SK-N-SH (cell line): ENCODE measurements at regions not wholly inside any gene's neighbourhood (a gene's known extent, or its start where the extent isn't known, plus 50 kb on each side); places are given as distances from the start of the nearest gene placed in this dataset.

Experiments
- CTCF ChIA-PET: fragments of 300-600, 350-600 bp; formaldehyde crosslinking; extraction: SDS; loops from one replicate; lab custom pipeline; 2021; lab: Yijun Ruan, JAX
- POLR2A ChIA-PET: fragments of 350-600 bp; sonication (Branson Sonifier 250); formaldehyde crosslinking; extraction: SDS; loops from one replicate; lab custom pipeline; 2020; ENCODE audit warnings: antibody characterized with exemption, inconsistent platforms; lab: Yijun Ruan, JAX
- DNase-seq: peaks from one replicate; pipeline ENCODE4 v3.0.0; 2012
- H2AFZ ChIP-seq: fragments of 200-600 bp; sonication (generic); 2 replicates; pipeline ENCODE4 v1.8.1; 2016; ENCODE audit warnings: antibody characterized with exemption, mild to moderate bottlenecking, low read depth
- H3F3A ChIP-seq: fragments of 200-600 bp; sonication (generic); replicated peaks from 2 replicates; pipeline ENCODE3; 2016; ENCODE audit warnings: antibody characterized with exemption, mild to moderate bottlenecking; ENCODE audit not compliant: insufficient read depth
- H3K27ac ChIP-seq, 2 experiments: fragments of 200-500 bp in 1 of 2; fragments of 200-600 bp in 1 of 2; sonication (Bioruptor generic) in 1 of 2; sonication (generic), shearing (Covaris generic) in 1 of 2; 2 replicates each; pipeline versions ENCODE4 v1.5.1 to v1.6.1; 2014 to 2016; ENCODE audit warnings: low read depth in 2 of 2, inconsistent platforms in 1 of 2, low read length in 1 of 2, mild to moderate bottlenecking in 1 of 2, mixed read lengths in 1 of 2
- H3K27me3 ChIP-seq: fragments of 200-600 bp; sonication (generic), shearing (Covaris generic); 2 replicates; pipeline ENCODE4 v1.6.1; 2016; ENCODE audit warnings: mixed run types; ENCODE audit not compliant: insufficient read depth
- H3K36me3 ChIP-seq, 2 experiments: fragments of 200-500 bp in 1 of 2; fragments of 200-600 bp in 1 of 2; sonication (Bioruptor generic) in 1 of 2; sonication (generic) in 1 of 2; replicated peaks in 1 of 2; 2 replicates each; pipeline versions ENCODE3 to v1.5.1; 2014 to 2016; ENCODE audit warnings: low read length in 1 of 2, mild to moderate bottlenecking in 1 of 2; ENCODE audit not compliant: insufficient read depth in 2 of 2, control insufficient read depth in 1 of 2
- H3K4me1 ChIP-seq, 2 experiments: fragments of 200-500 bp in 1 of 2; fragments of 200-600 bp in 1 of 2; sonication (Bioruptor generic) in 1 of 2; sonication (generic), shearing (Covaris generic) in 1 of 2; 2 replicates each; pipeline versions ENCODE4 v1.5.1 to v1.6.1; 2014 to 2016; ENCODE audit warnings: low read depth in 1 of 2, low read length in 1 of 2, mixed run types in 1 of 2; ENCODE audit not compliant: insufficient read depth in 2 of 2, control insufficient read depth in 1 of 2
- H3K4me2 ChIP-seq: fragments of 200-600 bp; sonication (generic), shearing (Covaris generic); 2 replicates; pipeline ENCODE4 v1.6.1; 2017; ENCODE audit warnings: mixed run types
- H3K4me3 ChIP-seq, 2 experiments: fragments of 200-500 bp in 1 of 2; fragments of 200-600 bp in 1 of 2; sonication (Bioruptor generic) in 1 of 2; sonication (generic), shearing (Covaris generic) in 1 of 2; 2 replicates each; pipeline versions ENCODE4 v1.5.1 to v1.8.1; 2014 to 2016; ENCODE audit warnings: low read depth in 2 of 2, inconsistent platforms in 1 of 2, low read length in 1 of 2, mild to moderate bottlenecking in 1 of 2, mixed read lengths in 1 of 2, moderate library complexity in 1 of 2
- H3K79me2 ChIP-seq: fragments of 200-600 bp; sonication (generic); 2 replicates; pipeline ENCODE4 v1.8.1; 2017; ENCODE audit warnings: mild to moderate bottlenecking; ENCODE audit not compliant: insufficient read depth
- H3K9ac ChIP-seq: fragments of 200-600 bp; sonication (generic); 2 replicates; pipeline ENCODE4 v1.6.1; 2017; ENCODE audit warnings: mixed run types
- H3K9me2 ChIP-seq: fragments of 200-600 bp; sonication (generic); 2 replicates; pipeline ENCODE4 v1.6.1; 2017; ENCODE audit warnings: mixed run types
- H3K9me3 ChIP-seq: fragments of 200-600 bp; sonication (generic); 2 replicates; pipeline ENCODE4 v1.6.1; 2017; ENCODE audit warnings: mixed run types, mild to moderate bottlenecking, moderate library complexity
- H4K20me1 ChIP-seq: fragments of 200-600 bp; sonication (generic); 2 replicates; pipeline ENCODE4 v1.6.1; 2017; ENCODE audit warnings: mild to moderate bottlenecking, mixed run types; ENCODE audit not compliant: insufficient read depth
- ELF1 ChIP-seq: IDR thresholded peaks from 2 replicates; pipeline ENCODE4 v1.4.0; 2012
- EP300 ChIP-seq, 2 experiments: IDR thresholded peaks; 2 replicates each; pipeline versions ENCODE4 v1.4.0 to v1.6.1; 2012; ENCODE audit warnings: borderline replicate concordance in 1 of 2, low read depth in 1 of 2, low read length in 1 of 2
- EZH2phosphoT487 ChIP-seq: fragments of 200-600 bp; sonication (generic); IDR thresholded peaks from 2 replicates; pipeline ENCODE4 v1.6.1; 2017; ENCODE audit warnings: low read depth, mixed run types, mild to moderate bottlenecking, antibody characterized with exemption, moderate library complexity, borderline replicate concordance
- FOSL2 ChIP-seq: IDR thresholded peaks from 2 replicates; pipeline ENCODE4 v1.4.0; 2012; ENCODE audit warnings: low read depth, mild to moderate bottlenecking, moderate library complexity, borderline replicate concordance
- FOXJ3 ChIP-seq: sonication (generic); formaldehyde crosslinking; IDR thresholded peaks from 2 replicates; pipeline ENCODE4 v1.5.1; 2020; ENCODE audit warnings: mild to moderate bottlenecking, missing genetic modification reagents
- FOXM1 ChIP-seq: IDR thresholded peaks from 2 replicates; pipeline ENCODE4 v1.4.0; 2012; ENCODE audit warnings: low read depth, mild to moderate bottlenecking
- GABPA ChIP-seq: IDR thresholded peaks from 2 replicates; pipeline ENCODE4 v1.4.0; 2012; ENCODE audit warnings: low read depth, mild to moderate bottlenecking
- GATA2 ChIP-seq: sonication (generic); formaldehyde crosslinking; IDR thresholded peaks from 2 replicates; pipeline ENCODE4 v1.5.0; 2020; ENCODE audit warnings: mild to moderate bottlenecking, missing genetic modification reagents
- MXI1 ChIP-seq: IDR thresholded peaks from 2 replicates; pipeline ENCODE4 v1.6.1; 2012; ENCODE audit warnings: mild to moderate bottlenecking, low read depth, low read length, improper control_type of control experiment
- NRF1 ChIP-seq: IDR thresholded peaks from 2 replicates; pipeline ENCODE4 v1.6.1; 2012; ENCODE audit warnings: low read depth, mild to moderate bottlenecking, low read length
- RAD21 ChIP-seq: IDR thresholded peaks from 2 replicates; pipeline ENCODE4 v1.6.1; 2012; ENCODE audit warnings: mild to moderate bottlenecking, low read length
- RCOR1 ChIP-seq: fragments of 150-350 bp; IDR thresholded peaks from 2 replicates; pipeline ENCODE4 v1.6.1; 2017; ENCODE audit warnings: antibody characterized with exemption, low read length
- RFX5 ChIP-seq: IDR thresholded peaks from 2 replicates; pipeline ENCODE4 v1.6.1; 2012; ENCODE audit warnings: mild to moderate bottlenecking, improper control_type of control experiment, low read length
- SIN3A ChIP-seq: IDR thresholded peaks from 2 replicates; pipeline ENCODE4 v1.6.1; 2012; ENCODE audit warnings: low read depth, mild to moderate bottlenecking, low read length, moderate library complexity, borderline replicate concordance
- TCF12 ChIP-seq: IDR thresholded peaks from 2 replicates; pipeline ENCODE4 v1.4.0; 2012
- TEAD4 ChIP-seq: IDR thresholded peaks from 2 replicates; pipeline ENCODE4 v1.4.0; 2012; ENCODE audit warnings: mild to moderate bottlenecking, borderline replicate concordance; ENCODE audit not compliant: insufficient read depth
- YY1 ChIP-seq: IDR thresholded peaks from 2 replicates; pipeline ENCODE4 v1.4.0; 2012; ENCODE audit warnings: low read depth, mild to moderate bottlenecking
- WGBS: methylation state at CpG from one replicate; pipeline ENCODE4 v1.1.6; 2017; ENCODE audit warnings: low lambda C conversion rate; 5-methylcytosine and 5-hydroxymethylcytosine counted together
- TF ChIP-seq, protein P1 (sequence below): IDR thresholded peaks from 2 replicates; pipeline ENCODE4 v1.4.0; 2012; ENCODE audit warnings: low read depth, borderline replicate concordance
- TF ChIP-seq, protein P2 (sequence below): IDR thresholded peaks from 2 replicates; pipeline ENCODE4; 2012
- TF ChIP-seq, protein P3 (sequence below): IDR thresholded peaks from 2 replicates; pipeline ENCODE4 v1.4.0; 2012; ENCODE audit warnings: low read depth, borderline replicate concordance
- TF ChIP-seq, protein P4 (sequence below): fragments of 150-350 bp; IDR thresholded peaks from 2 replicates; pipeline ENCODE4 v1.6.1; 2016; ENCODE audit warnings: mild to moderate bottlenecking, low read depth, low read length
- TF ChIP-seq, protein P5 (sequence below): fragments of 200-600 bp; sonication (generic); IDR thresholded peaks from 2 replicates; pipeline ENCODE4 v1.6.1; 2017; ENCODE audit warnings: antibody characterized with exemption, mild to moderate bottlenecking, moderate library complexity

DNA sequence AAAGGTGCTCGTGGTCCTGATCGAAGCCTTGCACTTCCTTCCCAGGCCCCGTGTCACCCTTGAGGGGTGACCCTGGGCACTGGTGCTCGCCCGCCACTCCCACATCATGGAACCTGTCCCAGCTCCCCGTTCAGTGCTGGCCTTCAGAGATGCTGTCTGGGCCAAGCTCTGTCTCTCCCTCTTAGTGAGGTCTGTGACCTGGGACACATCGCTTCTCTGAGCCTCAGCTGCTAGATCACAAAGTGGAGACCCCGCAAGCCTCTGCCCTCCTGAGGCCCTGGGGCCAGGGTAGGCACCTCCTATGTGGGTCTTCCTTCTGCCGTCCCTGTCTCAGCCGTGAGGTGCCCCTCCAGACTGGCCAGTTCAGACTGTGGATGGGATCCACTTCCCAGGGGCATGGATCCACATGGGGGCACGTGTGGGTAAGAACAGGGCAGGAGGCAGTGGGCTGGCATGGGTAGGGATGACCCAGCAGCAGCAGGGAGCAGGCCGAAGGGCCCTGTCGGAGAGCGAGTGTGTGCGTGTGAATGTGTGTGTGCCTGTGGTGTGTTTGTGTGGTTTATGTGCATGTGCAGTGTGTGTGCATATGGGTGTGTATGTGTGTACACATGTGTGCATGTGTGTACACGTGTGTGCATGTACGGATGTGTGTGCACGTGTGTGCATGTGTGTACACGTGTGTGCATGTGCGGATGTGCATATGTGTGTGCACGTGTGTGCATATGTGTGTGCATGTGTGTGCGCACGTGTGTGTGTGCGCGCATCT is 1073.7 kb downstream of the BRD1 start:
- no peaks in the 10 kb centered on the region for H4K20me1 ChIP-seq
- H3K36me3 ChIP-seq, result no peaks in the 10 kb centered on the region
- H3K27ac ChIP-seq, result no peak overlapping the region
- ChIA-PET POLR2A (no interaction called here), CTCF (no interaction called here)
- no peaks in the 10 kb centered on the region for H3K79me2 ChIP-seq
- no peak overlapping the region for H3K9ac ChIP-seq
- no peaks in the 10 kb centered on the region; the same call in 1 of the 2 replicates for H3K27me3 ChIP-seq
- no peak overlapping the region for H3K4me2 ChIP-seq
- TF ChIP-seq, protein P1, sequence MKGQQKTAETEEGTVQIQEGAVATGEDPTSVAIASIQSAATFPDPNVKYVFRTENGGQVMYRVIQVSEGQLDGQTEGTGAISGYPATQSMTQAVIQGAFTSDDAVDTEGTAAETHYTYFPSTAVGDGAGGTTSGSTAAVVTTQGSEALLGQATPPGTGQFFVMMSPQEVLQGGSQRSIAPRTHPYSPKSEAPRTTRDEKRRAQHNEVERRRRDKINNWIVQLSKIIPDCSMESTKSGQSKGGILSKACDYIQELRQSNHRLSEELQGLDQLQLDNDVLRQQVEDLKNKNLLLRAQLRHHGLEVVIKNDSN, result no peak
- TF ChIP-seq GATA2 (no peak), GABPA (no peak), MXI1 (no peak), FOXJ3 (CRISPR knock-in tag) (no peak), FOXM1 (no peak), TEAD4 (no peak), YY1 (no peak), EZH2phosphoT487 (no peak), RCOR1 (no peak), ELF1 (no peak), RFX5 (no peak), FOSL2 (no peak)
- TF ChIP-seq, protein P2, sequence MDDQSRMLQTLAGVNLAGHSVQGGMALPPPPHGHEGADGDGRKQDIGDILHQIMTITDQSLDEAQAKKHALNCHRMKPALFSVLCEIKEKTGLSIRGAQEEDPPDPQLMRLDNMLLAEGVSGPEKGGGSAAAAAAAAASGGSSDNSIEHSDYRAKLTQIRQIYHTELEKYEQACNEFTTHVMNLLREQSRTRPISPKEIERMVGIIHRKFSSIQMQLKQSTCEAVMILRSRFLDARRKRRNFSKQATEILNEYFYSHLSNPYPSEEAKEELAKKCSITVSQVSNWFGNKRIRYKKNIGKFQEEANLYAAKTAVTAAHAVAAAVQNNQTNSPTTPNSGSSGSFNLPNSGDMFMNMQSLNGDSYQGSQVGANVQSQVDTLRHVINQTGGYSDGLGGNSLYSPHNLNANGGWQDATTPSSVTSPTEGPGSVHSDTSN, result no peak
- TF ChIP-seq, protein P3, sequence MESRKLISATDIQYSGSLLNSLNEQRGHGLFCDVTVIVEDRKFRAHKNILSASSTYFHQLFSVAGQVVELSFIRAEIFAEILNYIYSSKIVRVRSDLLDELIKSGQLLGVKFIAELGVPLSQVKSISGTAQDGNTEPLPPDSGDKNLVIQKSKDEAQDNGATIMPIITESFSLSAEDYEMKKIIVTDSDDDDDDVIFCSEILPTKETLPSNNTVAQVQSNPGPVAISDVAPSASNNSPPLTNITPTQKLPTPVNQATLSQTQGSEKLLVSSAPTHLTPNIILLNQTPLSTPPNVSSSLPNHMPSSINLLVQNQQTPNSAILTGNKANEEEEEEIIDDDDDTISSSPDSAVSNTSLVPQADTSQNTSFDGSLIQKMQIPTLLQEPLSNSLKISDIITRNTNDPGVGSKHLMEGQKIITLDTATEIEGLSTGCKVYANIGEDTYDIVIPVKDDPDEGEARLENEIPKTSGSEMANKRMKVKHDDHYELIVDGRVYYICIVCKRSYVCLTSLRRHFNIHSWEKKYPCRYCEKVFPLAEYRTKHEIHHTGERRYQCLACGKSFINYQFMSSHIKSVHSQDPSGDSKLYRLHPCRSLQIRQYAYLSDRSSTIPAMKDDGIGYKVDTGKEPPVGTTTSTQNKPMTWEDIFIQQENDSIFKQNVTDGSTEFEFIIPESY, result no peak
- no peak overlapping the region for H2AFZ ChIP-seq
- H3F3A ChIP-seq, result no peaks in the 10 kb centered on the region
- H3K4me3 ChIP-seq, result no peak overlapping the region
- H3K9me3 ChIP-seq, result no peaks in the 10 kb centered on the region
- H3K4me1 ChIP-seq, result no peaks in the 10 kb centered on the region
- no peak for DNase-seq
- H3K9me2 ChIP-seq, result no peaks in the 10 kb centered on the region
- WGBS, result 46% methylated on average over 15 of the region's 25 CpGs

DNA sequence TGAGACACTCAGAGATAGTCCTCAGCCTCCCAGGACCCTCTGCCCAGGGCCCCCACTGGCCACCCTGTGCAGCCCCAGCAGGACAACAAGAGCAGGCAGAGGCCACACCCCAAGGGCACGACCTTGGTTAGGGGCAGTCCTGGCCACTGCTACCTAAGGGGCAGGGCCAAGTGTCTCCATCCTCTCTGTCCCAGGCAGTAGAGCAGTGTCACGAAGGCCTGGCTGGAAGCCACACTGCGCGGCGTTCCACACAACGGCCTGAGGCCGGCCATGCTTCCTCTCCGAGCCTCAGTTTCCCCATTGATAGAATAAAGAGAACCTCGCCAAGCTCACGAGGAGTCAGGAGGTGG is 1074.3 kb downstream of the BRD1 start:
- DNase-seq, result no peak
- H3K9me2 ChIP-seq, result no peaks in the 10 kb centered on the region
- ChIA-PET POLR2A (no interaction called here), CTCF (no interaction called here)
- H3K36me3 ChIP-seq, result no peaks in the 10 kb centered on the region
- no CpG with 5 or more reads among the region's 10 CpGs for WGBS
- H3K4me2 ChIP-seq, result no peak overlapping the region
- H3K4me1 ChIP-seq, result no peaks in the 10 kb centered on the region
- H3F3A ChIP-seq, result no peaks in the 10 kb centered on the region
- H4K20me1 ChIP-seq, result no peaks in the 10 kb centered on the region
- H3K79me2 ChIP-seq, result no peaks in the 10 kb centered on the region
- H3K9me3 ChIP-seq, result no peaks in the 10 kb centered on the region
- no peak overlapping the region for H3K4me3 ChIP-seq
- H3K9ac ChIP-seq, result no peak overlapping the region
- H3K27me3 ChIP-seq, result no peaks in the 10 kb centered on the region
- H2AFZ ChIP-seq, result no peak overlapping the region
- H3K27ac ChIP-seq, result no peak overlapping the region
- TF ChIP-seq NRF1, result no peak
- no peak for TF ChIP-seq RCOR1
- TF ChIP-seq, protein P4, sequence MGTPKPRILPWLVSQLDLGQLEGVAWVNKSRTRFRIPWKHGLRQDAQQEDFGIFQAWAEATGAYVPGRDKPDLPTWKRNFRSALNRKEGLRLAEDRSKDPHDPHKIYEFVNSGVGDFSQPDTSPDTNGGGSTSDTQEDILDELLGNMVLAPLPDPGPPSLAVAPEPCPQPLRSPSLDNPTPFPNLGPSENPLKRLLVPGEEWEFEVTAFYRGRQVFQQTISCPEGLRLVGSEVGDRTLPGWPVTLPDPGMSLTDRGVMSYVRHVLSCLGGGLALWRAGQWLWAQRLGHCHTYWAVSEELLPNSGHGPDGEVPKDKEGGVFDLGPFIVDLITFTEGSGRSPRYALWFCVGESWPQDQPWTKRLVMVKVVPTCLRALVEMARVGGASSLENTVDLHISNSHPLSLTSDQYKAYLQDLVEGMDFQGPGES, result no peak
- no peak for TF ChIP-seq RAD21
- no peak for TF ChIP-seq EP300 (IDR thresholded peaks at IDR 0.05; ENCODE audit: borderline replicate concordance in 1 of 2, low read depth in 1 of 2, low read length in 1 of 2)
- TF ChIP-seq, protein P5, sequence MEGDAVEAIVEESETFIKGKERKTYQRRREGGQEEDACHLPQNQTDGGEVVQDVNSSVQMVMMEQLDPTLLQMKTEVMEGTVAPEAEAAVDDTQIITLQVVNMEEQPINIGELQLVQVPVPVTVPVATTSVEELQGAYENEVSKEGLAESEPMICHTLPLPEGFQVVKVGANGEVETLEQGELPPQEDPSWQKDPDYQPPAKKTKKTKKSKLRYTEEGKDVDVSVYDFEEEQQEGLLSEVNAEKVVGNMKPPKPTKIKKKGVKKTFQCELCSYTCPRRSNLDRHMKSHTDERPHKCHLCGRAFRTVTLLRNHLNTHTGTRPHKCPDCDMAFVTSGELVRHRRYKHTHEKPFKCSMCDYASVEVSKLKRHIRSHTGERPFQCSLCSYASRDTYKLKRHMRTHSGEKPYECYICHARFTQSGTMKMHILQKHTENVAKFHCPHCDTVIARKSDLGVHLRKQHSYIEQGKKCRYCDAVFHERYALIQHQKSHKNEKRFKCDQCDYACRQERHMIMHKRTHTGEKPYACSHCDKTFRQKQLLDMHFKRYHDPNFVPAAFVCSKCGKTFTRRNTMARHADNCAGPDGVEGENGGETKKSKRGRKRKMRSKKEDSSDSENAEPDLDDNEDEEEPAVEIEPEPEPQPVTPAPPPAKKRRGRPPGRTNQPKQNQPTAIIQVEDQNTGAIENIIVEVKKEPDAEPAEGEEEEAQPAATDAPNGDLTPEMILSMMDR, result no peak
- TF ChIP-seq, protein P1, result no peak
- no peak for TF ChIP-seq YY1
- no peak for TF ChIP-seq TCF12
- no peak for TF ChIP-seq SIN3A
